DMS114 treated with DMSO at 0.1 percent for 48 hours (cell line): ENCODE measurements at regions not wholly inside any gene's neighbourhood (a gene's known extent, or its start where the extent isn't known, plus 50 kb on each side); places are given as distances from the start of the nearest gene placed in this dataset.

Source experiments
- DNase-seq: peaks from one replicate; lab custom pipeline; 2025; ENCODE audit not compliant: unreplicated experiment; lab: John Stamatoyannopoulos, UW

DNA sequence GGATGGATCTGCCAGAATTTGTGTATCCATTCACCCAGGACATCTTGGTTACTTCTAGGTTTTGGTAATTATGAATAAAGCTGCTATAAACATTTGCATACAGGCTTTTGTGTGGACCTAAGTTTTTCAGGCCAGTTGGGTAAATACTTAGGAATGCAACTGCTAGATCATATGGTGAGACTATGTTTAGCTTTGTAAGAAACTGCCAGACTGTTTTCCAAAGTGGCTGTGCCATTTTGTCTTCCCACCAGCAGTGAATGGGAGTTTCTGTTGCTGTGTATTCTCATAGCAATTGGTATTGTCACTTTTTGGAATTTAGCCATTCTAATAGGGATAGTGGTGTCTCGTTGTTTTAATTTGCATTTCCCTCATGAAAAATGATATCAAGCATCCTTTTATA is 133.0 kb downstream of the KIF26A start:
- no peak for DNase-seq

DNA sequence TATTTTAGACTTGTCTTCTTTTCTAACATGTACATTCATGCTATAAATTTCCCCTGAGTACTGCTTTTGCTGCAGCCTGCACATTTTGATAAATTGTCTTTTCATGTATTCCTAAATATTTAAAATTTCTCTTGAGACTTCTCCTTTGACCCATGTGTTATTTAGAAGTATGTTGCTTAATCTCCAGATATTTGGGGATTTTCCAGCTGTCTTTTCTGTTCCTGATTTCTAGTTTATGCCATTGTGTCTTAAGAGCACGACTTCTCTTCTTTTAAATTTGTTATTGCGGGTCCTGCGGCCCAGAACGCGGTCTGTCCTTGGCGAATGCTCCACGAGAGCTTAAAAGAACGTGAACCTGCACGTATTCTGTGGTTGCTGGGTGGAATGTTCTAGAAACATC is 136.4 kb downstream of the KIF26A start:
- DNase-seq: no peak

DNA sequence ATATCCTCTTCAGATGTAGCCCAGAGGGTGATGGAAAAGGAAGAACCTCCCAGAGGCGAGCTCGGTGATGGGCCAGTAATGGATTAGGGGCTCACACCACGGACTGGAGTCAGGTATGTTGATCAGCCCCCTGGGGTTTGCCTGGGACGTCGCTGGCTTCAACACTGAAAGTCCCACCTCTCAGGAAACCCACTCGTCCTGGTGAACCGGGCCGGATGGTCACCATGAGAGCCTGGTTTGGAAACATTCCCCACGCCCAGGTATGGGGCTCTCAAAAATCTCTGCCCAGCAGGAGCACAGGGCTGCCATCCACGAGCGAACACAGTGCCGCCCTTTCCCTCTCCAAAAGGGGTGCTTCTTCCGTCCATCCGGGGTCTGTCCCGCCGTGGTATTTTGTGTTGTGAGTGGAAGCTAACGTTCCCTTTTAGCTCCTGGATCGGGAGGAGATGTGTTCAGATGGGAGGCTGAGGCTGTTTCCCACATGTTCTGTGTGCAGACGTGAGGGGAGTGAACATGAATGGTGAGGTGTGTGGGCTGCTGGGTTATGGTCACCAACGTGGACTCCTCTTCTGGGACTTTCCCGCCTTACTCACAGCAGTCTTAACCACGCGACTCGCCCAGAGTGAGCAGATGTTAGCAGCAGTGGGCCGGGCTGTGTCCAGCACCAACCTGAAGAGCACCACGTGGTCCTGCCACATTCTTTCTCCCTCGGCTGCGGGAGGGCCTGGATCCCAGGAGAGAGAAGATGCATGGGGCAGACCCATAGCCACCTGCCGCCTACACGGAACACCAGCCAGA is 139.2 kb downstream of the KIF26A start:
- DNase-seq: no peak

- no peak for DNase-seq
These were observed 139.8 kb downstream of the KIF26A start for GRCh38 chr14:104278214-104278534.

DNA sequence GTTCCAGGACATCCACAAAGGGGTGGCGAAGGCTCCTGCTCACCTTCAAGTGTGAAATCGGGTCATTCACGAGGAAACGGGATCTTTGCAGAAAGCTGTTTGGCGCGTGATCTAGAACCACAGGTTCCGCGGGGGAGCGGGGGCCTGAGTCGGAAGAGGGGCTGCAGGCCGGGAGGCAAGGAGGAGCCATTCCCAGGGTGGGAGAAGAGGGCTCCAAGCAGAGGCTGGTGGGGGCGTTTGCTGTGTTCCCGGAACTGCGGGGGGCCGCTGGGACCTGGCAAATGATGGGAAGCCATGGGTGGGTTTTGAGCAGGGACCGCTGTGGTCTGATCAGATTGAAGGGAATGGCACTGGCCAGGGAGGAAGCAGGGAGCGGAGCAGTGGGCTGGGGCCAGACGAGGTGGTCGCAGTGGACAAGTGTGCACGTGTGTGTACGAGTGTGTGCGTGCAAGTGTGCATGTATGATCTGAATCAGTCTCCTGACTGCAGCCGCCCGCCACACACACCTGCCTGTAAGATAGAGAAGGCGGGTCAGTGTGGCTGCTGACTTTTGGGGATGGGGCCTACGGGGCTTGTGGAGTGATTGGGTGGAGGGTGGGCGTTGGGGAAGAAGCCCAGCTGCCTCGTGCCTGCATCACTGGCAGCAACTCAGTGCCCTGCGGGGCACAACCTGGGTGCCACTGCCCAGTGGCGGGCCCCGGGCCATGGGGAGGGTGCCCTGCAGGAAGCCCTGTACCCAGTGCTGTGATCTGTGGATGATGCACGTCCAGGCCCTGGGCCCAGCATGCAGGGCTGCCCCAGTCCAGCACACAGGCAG is 141.9 kb downstream of the KIF26A start:
- DNase-seq: no peak

DNA sequence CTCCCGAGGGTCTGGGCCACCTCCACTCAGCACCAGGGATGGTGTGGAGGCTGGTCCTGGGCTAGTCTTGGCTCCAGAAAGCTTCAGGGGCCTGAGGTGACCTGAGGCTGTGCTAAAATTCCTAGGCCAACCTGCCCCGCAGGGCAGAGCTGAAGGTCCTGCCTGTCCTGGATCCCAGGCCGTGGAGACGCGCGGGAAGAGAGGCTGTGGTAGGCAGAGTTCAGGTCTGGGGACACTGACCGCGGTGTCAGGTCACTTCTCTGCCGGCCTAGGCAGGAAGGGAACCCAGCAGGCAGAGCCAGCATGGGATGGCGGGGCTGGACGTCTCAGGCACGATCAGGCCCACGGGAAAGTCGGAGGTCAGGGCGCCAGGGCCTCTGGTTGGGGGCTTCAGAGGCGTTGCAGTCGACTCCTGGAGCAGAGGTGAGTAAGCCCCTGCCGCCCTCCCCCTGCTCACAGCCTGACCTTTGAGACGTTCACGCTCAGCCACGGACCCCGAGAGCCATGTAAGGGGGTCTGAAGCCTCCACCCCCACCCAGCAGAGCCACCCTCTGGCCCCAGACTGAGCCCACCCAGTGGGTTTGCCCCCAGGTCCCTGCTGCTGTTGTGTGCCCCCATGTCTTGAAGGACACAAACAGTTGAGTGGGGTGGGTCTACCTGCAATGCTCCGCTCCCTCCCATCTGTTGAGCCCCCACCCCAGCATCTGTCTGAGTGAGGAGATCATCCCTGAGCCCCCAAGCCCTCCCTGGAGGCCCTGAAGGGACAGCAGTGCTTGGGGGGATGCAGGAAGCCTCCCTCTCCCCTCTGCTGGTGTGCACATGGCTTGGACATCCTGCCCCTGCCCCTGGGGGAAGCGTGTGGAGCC is 142.7 kb downstream of the KIF26A start:
- no peak for DNase-seq

- DNase-seq: no peak
These were observed 143.4 kb downstream of the KIF26A start for GRCh38 chr14:104281768-104282301.

DNA sequence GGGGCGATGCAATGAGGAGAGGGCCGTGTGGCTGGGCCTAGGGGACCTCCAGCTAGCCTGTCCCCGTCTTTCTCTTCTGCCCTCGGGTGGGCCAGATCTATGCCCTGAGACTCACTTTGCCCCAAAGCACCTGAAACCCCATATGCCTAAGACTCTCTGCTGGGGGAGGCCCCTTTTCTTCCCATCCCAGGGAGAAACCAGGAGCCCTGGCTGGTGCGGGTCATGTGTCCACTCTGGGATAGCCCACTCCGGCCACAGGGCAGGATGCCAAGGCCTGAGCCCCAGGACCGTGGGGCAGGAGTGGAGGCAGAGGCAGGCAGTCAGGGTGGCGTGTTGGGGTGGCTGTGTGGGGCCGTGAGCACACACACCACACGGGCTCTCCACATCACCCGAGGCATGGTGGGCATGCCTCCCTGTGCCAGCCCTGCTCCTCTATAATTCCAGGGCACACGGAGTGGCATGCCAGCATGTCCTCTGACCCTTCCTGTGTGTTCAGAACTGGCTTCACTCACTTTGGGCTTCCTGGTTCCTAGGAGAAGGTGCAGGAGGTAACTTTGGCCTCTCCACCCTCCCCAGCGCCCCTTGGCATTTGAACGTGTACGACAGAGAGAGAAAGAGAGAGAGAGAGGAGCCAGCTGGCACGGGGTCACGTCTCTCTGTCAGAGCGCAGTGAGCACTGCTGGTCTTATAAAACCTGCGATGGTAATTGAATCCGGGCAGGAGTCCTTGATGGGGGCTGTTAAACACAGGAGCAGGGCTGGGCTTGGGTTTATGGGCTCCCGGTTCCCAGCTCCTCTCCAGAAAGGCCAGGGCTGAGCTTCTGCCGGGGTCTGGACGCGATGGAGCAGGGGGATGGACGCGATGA is 144.2 kb downstream of the KIF26A start:
- DNase-seq: no peak

- DNase-seq: no peak
These were observed 145.1 kb downstream of the KIF26A start for GRCh38 chr14:104283197-104284106.

GRCh38 chr14:104284107-104284592 is 145.8 kb downstream of the KIF26A start:
- no peak for DNase-seq

GRCh38 chr14:104284636-104285507 is 146.5 kb downstream of the KIF26A start:
- DNase-seq: no peak

DNA sequence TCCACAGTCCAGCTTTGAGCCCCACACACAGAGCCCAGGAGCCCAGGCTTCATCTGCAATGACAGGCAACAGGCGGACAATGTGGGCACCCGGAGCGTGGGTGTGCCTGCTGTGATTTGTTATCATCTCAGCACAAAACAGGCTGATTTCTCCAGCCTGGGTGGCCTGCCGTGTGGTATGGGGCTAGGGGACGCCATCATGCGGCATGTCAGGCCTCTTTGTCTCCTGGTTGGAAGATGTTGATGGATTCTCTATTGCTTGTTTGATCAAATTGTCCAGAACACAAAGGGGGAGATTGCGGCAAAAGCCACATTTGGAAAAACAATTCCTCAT is 147.1 kb downstream of the KIF26A start:
- no peak for DNase-seq

DNA sequence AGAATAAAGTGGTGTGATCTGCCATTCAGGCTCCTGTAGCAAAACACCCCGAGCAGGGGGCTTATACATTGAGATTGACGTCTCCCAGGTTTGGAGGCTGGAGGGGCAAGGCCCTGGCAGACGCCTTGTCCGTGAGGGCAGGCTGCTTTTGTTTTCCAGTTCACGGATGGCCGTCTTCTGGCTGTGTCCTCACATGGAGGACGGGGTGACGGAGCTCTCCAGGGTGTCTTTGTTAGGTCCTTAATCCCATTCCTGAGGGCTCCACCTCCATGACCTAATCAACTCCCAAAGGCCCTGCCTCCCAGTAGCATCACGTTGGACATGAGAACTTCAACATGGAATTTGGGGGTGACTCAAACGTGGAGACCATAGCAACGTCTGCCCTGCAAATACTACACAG is 147.7 kb downstream of the KIF26A start:
- DNase-seq: no peak

GRCh38 chr14:104286496-104286895 is 148.1 kb downstream of the KIF26A start:
- DNase-seq: no peak

- no peak for DNase-seq
These were observed 149.1 kb downstream of the KIF26A start for GRCh38 chr14:104287301-104288009.

DNA sequence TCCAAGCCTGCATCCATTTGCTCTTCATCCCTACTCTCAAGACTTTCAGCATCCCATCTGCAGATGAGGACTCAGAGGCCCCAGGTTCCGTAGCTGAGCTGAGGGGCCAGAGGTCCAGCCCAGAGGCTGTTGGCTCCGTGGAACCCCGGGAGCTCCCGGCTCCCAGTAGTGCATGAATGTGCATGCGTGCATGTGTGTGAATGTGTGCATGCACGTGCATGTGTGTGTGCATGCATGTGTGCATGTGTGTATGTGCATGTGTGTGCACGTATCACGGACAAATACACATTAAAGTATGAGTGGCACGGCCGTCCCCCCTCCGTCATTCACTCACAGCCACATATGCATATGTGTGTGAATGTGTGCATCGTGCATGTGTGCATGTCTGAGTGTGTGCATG is 149.9 kb downstream of the KIF26A start:
- DNase-seq: no peak

DNA sequence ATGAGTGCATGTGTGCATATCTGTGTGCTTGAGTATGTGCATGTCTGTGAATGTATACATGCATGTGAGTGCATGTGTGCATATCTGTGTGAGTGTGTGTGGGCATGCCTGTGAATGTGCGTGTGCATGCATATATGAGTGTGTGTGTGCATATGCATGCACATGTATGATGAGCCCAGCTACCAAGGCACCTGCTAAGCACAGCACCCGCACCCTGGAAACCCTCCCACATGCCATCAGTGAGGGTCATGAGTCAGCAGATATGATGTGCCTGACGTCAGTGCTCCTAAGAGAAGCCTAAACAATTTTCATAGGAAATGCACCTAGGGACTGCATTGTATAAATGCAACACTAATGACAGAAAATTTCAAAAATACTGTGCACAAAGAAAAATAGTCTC is 151.1 kb downstream of the KIF26A start:
- DNase-seq: no peak
